ENCODE measurements at regions not wholly inside any gene's neighbourhood (a gene's known extent, or its start where the extent isn't known, plus 50 kb on each side); places are given as distances from the start of the nearest gene placed in this dataset.

GRCh38 chr2:117646099-117646498 lies 168.4 kb upstream of the DDX18 start:
- Histone ChIP-seq H3K4me1 (replicated peaks in 1 of 4; ENCODE audit: control insufficient read depth in 3 of 4, insufficient read depth in 4 of 4, low read length in 3 of 4) (no peaks in the 10 kb centered on the region), H3K36me3 (ENCODE audit: control insufficient read depth in 2 of 4, insufficient read depth in 4 of 4, low read length in 3 of 4) (no peaks in the 10 kb centered on the region), H3K9me3 (ENCODE audit: insufficient read depth in 2 of 2, low read depth in 1 of 2, low read length in 1 of 2) (peaks cover 0 to 4% of the 10 kb centered on the region in 2 experiments; a peak in 1 of 4 replicates), H2BK12ac (ENCODE audit: low read depth, low read length) (no peak overlapping the region), H3K27ac (ENCODE audit: low read depth, low read length) (no peak overlapping the region), H3K18ac (ENCODE audit: extremely low read depth, low read length) (no peak overlapping the region), H3K27me3 (replicated peaks in 1 of 4; ENCODE audit: control insufficient read depth in 3 of 4, extremely low read depth in 1 of 4, insufficient read depth in 3 of 4, low read length in 3 of 4) (no peaks in the 10 kb centered on the region), H4K8ac (ENCODE audit: extremely low read depth, insufficient read depth, low read length) (no peak overlapping the region), H3K4me2 (ENCODE audit: insufficient read depth in 1 of 2, low read depth in 2 of 2, low read length in 2 of 2) (no peak overlapping the region), H3K4ac (replicated peaks; ENCODE audit: insufficient read length, low read depth, low read length) (no peak overlapping the region), H2BK15ac (ENCODE audit: low read length) (no peak overlapping the region), H4K20me1 (replicated peaks in 1 of 2; ENCODE audit: control insufficient read depth in 1 of 2, insufficient read depth in 2 of 2, low read length in 2 of 2) (no peaks in the 10 kb centered on the region), H3K9ac (replicated peaks in 1 of 4; ENCODE audit: extremely low read depth in 1 of 4, low read depth in 3 of 4, low read length in 3 of 4) (no peak overlapping the region), H4K5ac (ENCODE audit: insufficient read length, low read depth, low read length) (no peak overlapping the region), H4K91ac (replicated peaks; ENCODE audit: insufficient read length, low read length) (no peak overlapping the region), H2BK5ac (ENCODE audit: low read depth, low read length) (no peak overlapping the region), H3K14ac (ENCODE audit: insufficient read length) (no peak overlapping the region), H2AK5ac (ENCODE audit: low read depth, low read length) (no peak overlapping the region), H3K23ac (ENCODE audit: insufficient read length) (no peak overlapping the region), H3K79me2 (ENCODE audit: control insufficient read depth in 1 of 2, insufficient read depth in 2 of 2, low read length in 2 of 2) (no peaks in the 10 kb centered on the region), H3K4me3 (ENCODE audit: extremely low read depth in 1 of 4, insufficient read depth in 2 of 4, low read depth in 3 of 4, low read length in 4 of 4) (no peak overlapping the region), H3K79me1 (ENCODE audit: low read depth, low read length) (no peaks in the 10 kb centered on the region), H2BK120ac (replicated peaks; ENCODE audit: low read depth, low read length) (no peak overlapping the region), H2BK20ac (ENCODE audit: low read length) (no peak overlapping the region), H3K23me2 (ENCODE audit: low read depth, low read length) (no peaks in the 10 kb centered on the region), H2AFZ (ENCODE audit: low read length) (no peak overlapping the region), H3K56ac (replicated peaks; ENCODE audit: insufficient read length, low read depth, low read length) (no peak overlapping the region)
- ChIA-PET POLR2A (ENCODE audit: partially characterized antibody) (no interaction called here), CTCF (ENCODE audit: partially characterized antibody) (interaction anchor here (1.7 kb wide), 1 partner anchor 140 kb away, joined by 3 read pairs; no protein-coding TSS in a partner anchor)
- no peak for DNase-seq (ENCODE audit: low read depth in 1 of 2, low spot score in 2 of 2)
- FAIRE-seq: no peak
- WGBS, 2 experiments (ENCODE audit: extremely low coverage in 1 of 2, insufficient coverage in 1 of 2, insufficient read length in 1 of 2, insufficient replicate concordance in 2 of 2, low coverage in 1 of 2, low lambda C conversion rate in 2 of 2, missing lambda C conversion rate in 1 of 2): 85% methylated on average over 1 of the region's 1 CpG; no CpG with 5 or more reads in 1 of the 2 experiments
- TF ChIP-seq SRF (IDR thresholded peaks at IDR 0.05; ENCODE audit: low read depth, low read length) (no peak), CTCF (IDR thresholded peaks at IDR 0.05; ENCODE audit: control extremely low read depth in 1 of 3, insufficient read depth in 1 of 3, low read depth in 1 of 3, low read length in 3 of 3) (no peak), TAF1 (IDR thresholded peaks at IDR 0.05; ENCODE audit: low read depth, low read length) (no peak), SUZ12 (IDR thresholded peaks at IDR 0.05; ENCODE audit: low read length) (no peak), USF2 (IDR thresholded peaks at IDR 0.05; ENCODE audit: low read length) (no peak), RFX5 (IDR thresholded peaks at IDR 0.05; ENCODE audit: borderline replicate concordance, low read depth, low read length) (no peak), POLR2A (IDR thresholded peaks at IDR 0.05; ENCODE audit: control extremely low read depth in 1 of 2, low read depth in 2 of 2, low read length in 2 of 2) (no peak), CHD1 (IDR thresholded peaks at IDR 0.05; ENCODE audit: low read depth, low read length) (no peak), TEAD4 (IDR thresholded peaks at IDR 0.05; ENCODE audit: low read depth, low read length) (no peak), CEBPB (IDR thresholded peaks at IDR 0.05; ENCODE audit: low read depth, low read length) (no peak), TAF7 (optimal IDR thresholded peaks at IDR 0.05; ENCODE audit: borderline replicate concordance, low read depth, low read length) (no peak)
